HG03159 (cell line): ENCODE measurements at regions not wholly inside any gene's neighbourhood (a gene's known extent, or its start where the extent isn't known, plus 50 kb on each side); places are given as distances from the start of the nearest gene placed in this dataset.

ENCODE experiments used
- ATAC-seq: cut with Tn5 transposase; IDR thresholded peaks from one replicate; pipeline ENCODE4 v1.9.1; 2021; ENCODE audit warnings: mild to moderate bottlenecking, moderate library complexity; ENCODE audit not compliant: unreplicated experiment

- ATAC-seq: no peak
Observed at GRCh38 chr7:18081617-18082016, 54.0 kb upstream of the PRPS1L1 start.

- ATAC-seq: no peak
Observed at GRCh38 chr7:18082169-18082568, 54.5 kb upstream of the PRPS1L1 start.

- peak; percentile 80 for ATAC-seq
Observed at GRCh38 chr7:18086165-18087025, 58.7 kb upstream of the PRPS1L1 start.

- ATAC-seq: peak; percentile 7
Observed at GRCh38 chr7:18087026-18087686, 59.5 kb upstream of the PRPS1L1 start.

- no peak for ATAC-seq
Observed at GRCh38 chr7:18087687-18088078, 60.0 kb upstream of the PRPS1L1 start.

GRCh38 chr7:18096087-18096486, 68.4 kb upstream of the PRPS1L1 start:
- no peak for ATAC-seq

GRCh38 chr7:18102576-18102975, 74.9 kb upstream of the PRPS1L1 start:
- no peak for ATAC-seq

GRCh38 chr7:18103436-18104218, 76.0 kb upstream of the PRPS1L1 start:
- ATAC-seq: no peak

- ATAC-seq: no peak
Observed at GRCh38 chr7:18109762-18110161, 82.1 kb upstream of the PRPS1L1 start.

- ATAC-seq: no peak
Observed at GRCh38 chr7:18116661-18117060, 89.0 kb upstream of the PRPS1L1 start.

- ATAC-seq: no peak
Observed at GRCh38 chr7:18117482-18117881, 89.8 kb upstream of the PRPS1L1 start.

- no peak for ATAC-seq
Observed at GRCh38 chr7:18119985-18120384, 92.3 kb upstream of the PRPS1L1 start.

- no peak for ATAC-seq
Observed at GRCh38 chr7:18123508-18124239, 96.0 kb upstream of the PRPS1L1 start.

GRCh38 chr7:18125476-18125875, 97.8 kb upstream of the PRPS1L1 start:
- ATAC-seq: no peak

GRCh38 chr7:18126281-18126680, 98.6 kb upstream of the PRPS1L1 start:
- no peak for ATAC-seq

GRCh38 chr7:18128846-18129245, 101.2 kb upstream of the PRPS1L1 start:
- no peak for ATAC-seq

- no peak for ATAC-seq
Observed at GRCh38 chr7:18132811-18133210, 105.2 kb upstream of the PRPS1L1 start.

- no peak for ATAC-seq
Observed at GRCh38 chr7:18133921-18134320, 106.3 kb upstream of the PRPS1L1 start.

- ATAC-seq: no peak
Observed at GRCh38 chr7:18140943-18141342, 113.3 kb upstream of the PRPS1L1 start.

- no peak for ATAC-seq
Observed at GRCh38 chr7:18144166-18144565, 116.5 kb upstream of the PRPS1L1 start.

- no peak for ATAC-seq
Observed at GRCh38 chr7:18145160-18145559, 117.5 kb upstream of the PRPS1L1 start.
